CD4-positive, alpha-beta T cell (primary cell): ENCODE measurements at regions not wholly inside any gene's neighbourhood (a gene's known extent, or its start where the extent isn't known, plus 50 kb on each side); places are given as distances from the start of the nearest gene placed in this dataset.

Experiments used
- ATAC-seq: fragments of 200-7000 bp; cut with Tn5 transposase; one replicate; pipeline ENCODE4 v1.10.0; 2022; ENCODE audit warnings: mild to moderate bottlenecking; ENCODE audit not compliant: poor library complexity
- CTCF ChIA-PET: fragments of 350-600 bp; sonication (Branson Sonifier 250); formaldehyde crosslinking; loops from one replicate; lab custom pipeline; 2021; ENCODE audit warnings: antibody characterized with exemption, inconsistent platforms; lab: Charles Lee
- POLR2A ChIA-PET: fragments of 350-600 bp; sonication (Branson Sonifier 250); formaldehyde crosslinking; loops from one replicate; lab custom pipeline; 2021; ENCODE audit warnings: antibody characterized with exemption, inconsistent platforms; lab: Charles Lee
- DNase-seq, 14 experiments: peaks; one replicate each; pipeline ENCODE4 v3.0.0-alpha.2; 2013 to 2020; ENCODE audit warnings: mixed read lengths in 2 of 14
- H3K27ac ChIP-seq, 2 donors: one replicate each; pipeline versions ENCODE4 v1.5.1 to v1.7.0; 2013; ENCODE audit warnings: low read length in 2 of 2, low read depth in 1 of 2, mild to moderate bottlenecking in 1 of 2
- H3K27me3 ChIP-seq, 2 experiments: 1 replicate in 1 of 2; 2 replicates in 1 of 2; pipeline versions ENCODE4 v1.6.1 to v1.7.0; 2013; ENCODE audit warnings: low read length in 2 of 2, control low read depth in 1 of 2, mild to moderate bottlenecking in 1 of 2, moderate library complexity in 1 of 2; ENCODE audit not compliant: insufficient read depth in 2 of 2, control insufficient read depth in 1 of 2
- H3K36me3 ChIP-seq: one replicate; pipeline ENCODE4 v1.6.1; 2013; ENCODE audit warnings: low read length, control low read depth; ENCODE audit not compliant: insufficient read depth
- H3K4me1 ChIP-seq: one replicate; pipeline ENCODE4 v1.6.1; 2013; ENCODE audit warnings: low read length, control low read depth; ENCODE audit not compliant: insufficient read depth
- H3K4me3 ChIP-seq: one replicate; pipeline ENCODE4 v1.5.1; 2013; ENCODE audit warnings: mild to moderate bottlenecking, low read length, moderate library complexity
- H3K9me3 ChIP-seq, 2 experiments: 1 replicate in 1 of 2; 2 replicates in 1 of 2; pipeline versions ENCODE4 v1.6.1 to v1.7.0; 2013; ENCODE audit warnings: low read length in 2 of 2, mild to moderate bottlenecking in 2 of 2, control low read depth in 1 of 2, moderate library complexity in 1 of 2; ENCODE audit not compliant: control insufficient read depth in 1 of 2, insufficient read depth in 1 of 2
- H3K27ac Mint-ChIP-seq: one replicate; pipeline ENCODE4 v1.8.0; 2020; ENCODE audit warnings: mixed read lengths
- H3K27me3 Mint-ChIP-seq: one replicate; pipeline ENCODE4 v1.8.0; 2021; ENCODE audit warnings: mixed read lengths
- H3K36me3 Mint-ChIP-seq: one replicate; pipeline ENCODE4 v1.8.0; 2021; ENCODE audit warnings: low read depth, mixed read lengths
- H3K4me1 Mint-ChIP-seq: one replicate; pipeline ENCODE4 v1.8.0; 2021; ENCODE audit warnings: low read depth, mixed read lengths
- H3K4me3 Mint-ChIP-seq: one replicate; pipeline ENCODE4 v1.8.0; 2020; ENCODE audit warnings: mild to moderate bottlenecking, mixed read lengths
- H3K9me3 Mint-ChIP-seq: one replicate; pipeline ENCODE4 v1.8.0; 2020; ENCODE audit warnings: mixed read lengths
- intact Hi-C, 2 experiments: fragments of 100-400 bp; cut with DNase I in 1 of 2; cut with micrococcal nuclease in 1 of 2; formaldehyde crosslinking; loops; one replicate each; pipeline versions ENCODE4 v1.15.1 to v1.9.0; 2023 to 2025; cut with DNase I, micrococcal nuclease
- TF ChIP-seq, protein P1 (sequence below): fragments of 200-600 bp; IDR thresholded peaks from one replicate; pipeline ENCODE4 v1.8.0; 2022; ENCODE audit warnings: antibody characterized with exemption, mild to moderate bottlenecking

DNA sequence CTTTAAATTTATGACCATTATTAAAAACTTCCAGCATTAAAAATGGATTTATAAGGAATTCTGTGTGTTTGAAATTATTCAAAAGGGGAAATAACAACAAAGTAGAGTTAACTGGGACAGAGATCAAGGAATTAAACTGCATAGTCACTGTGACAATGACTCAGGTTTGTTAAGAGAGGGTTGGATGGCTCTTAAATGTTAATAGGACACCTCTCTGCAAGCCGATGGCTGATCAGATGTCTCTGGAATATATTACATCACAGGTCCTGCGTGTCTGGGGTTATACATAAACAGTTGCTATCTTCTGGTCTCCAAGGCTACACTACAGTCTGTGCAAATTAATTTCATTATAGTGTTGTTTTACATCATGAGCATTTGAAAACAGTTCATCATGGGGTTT lies 574.3 kb downstream of the COL12A1 start:
- POLR2A ChIA-PET = no interaction called here

DNA sequence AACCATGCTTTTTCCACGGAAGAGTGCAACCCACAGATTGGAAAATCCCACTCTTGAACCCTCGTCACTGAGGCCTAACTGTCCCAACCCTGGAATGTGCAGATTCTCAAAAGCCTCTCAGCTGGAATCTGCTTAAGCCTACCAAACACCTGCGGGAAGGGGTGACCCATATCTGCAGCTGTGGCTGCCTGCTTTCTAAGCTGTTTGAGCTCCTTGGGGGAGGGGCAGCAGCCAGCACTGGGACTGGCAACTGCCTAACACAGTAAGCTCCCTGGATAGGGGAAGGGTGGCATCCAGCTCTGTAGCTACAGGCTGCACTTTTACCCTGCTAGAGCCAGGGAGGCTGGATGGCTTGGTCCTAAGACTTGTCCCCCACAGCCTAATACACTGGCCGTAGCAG lies 579.6 kb downstream of the COL12A1 start:
- H3K4me3 Mint-ChIP-seq = no peak overlapping the region
- H3K27me3 Mint-ChIP-seq = no peaks in the 10 kb centered on the region
- CTCF ChIA-PET = no interaction called here
- intact Hi-C loops = no loop called here
- peaks cover 0 to 20% of the 10 kb centered on the region in 2 experiments for H3K9me3 ChIP-seq
- H3K9me3 Mint-ChIP-seq = peaks cover 9% of the 10 kb centered on the region
- no peak overlapping the region for H3K4me3 ChIP-seq
- H3K27ac Mint-ChIP-seq = no peak overlapping the region
- DNase-seq (no peak), ATAC-seq (no peak)
- H3K4me1 Mint-ChIP-seq = no peaks in the 10 kb centered on the region
- H3K4me1 ChIP-seq = no peaks in the 10 kb centered on the region
- no peaks in the 10 kb centered on the region for H3K27me3 ChIP-seq
- H3K27ac ChIP-seq = no peak overlapping the region
- no peaks in the 10 kb centered on the region for H3K36me3 ChIP-seq
- H3K36me3 Mint-ChIP-seq = no peaks in the 10 kb centered on the region
- POLR2A ChIA-PET = no interaction called here
- TF ChIP-seq, protein P1, sequence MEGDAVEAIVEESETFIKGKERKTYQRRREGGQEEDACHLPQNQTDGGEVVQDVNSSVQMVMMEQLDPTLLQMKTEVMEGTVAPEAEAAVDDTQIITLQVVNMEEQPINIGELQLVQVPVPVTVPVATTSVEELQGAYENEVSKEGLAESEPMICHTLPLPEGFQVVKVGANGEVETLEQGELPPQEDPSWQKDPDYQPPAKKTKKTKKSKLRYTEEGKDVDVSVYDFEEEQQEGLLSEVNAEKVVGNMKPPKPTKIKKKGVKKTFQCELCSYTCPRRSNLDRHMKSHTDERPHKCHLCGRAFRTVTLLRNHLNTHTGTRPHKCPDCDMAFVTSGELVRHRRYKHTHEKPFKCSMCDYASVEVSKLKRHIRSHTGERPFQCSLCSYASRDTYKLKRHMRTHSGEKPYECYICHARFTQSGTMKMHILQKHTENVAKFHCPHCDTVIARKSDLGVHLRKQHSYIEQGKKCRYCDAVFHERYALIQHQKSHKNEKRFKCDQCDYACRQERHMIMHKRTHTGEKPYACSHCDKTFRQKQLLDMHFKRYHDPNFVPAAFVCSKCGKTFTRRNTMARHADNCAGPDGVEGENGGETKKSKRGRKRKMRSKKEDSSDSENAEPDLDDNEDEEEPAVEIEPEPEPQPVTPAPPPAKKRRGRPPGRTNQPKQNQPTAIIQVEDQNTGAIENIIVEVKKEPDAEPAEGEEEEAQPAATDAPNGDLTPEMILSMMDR = no peak

More for the DNA sequence above, 574.3 kb downstream of the COL12A1 start:
- H3K36me3 ChIP-seq = no peaks in the 10 kb centered on the region
- no peak for DNase-seq
- no peaks in the 10 kb centered on the region for H3K27me3 Mint-ChIP-seq
- no peak overlapping the region for H3K27ac ChIP-seq
- intact Hi-C loops = no loop called here
- H3K4me3 ChIP-seq = no peak overlapping the region
- ATAC-seq = no peak
- H3K27ac Mint-ChIP-seq = no peak overlapping the region
- H3K4me3 Mint-ChIP-seq = no peak overlapping the region
- no peaks in the 10 kb centered on the region for H3K27me3 ChIP-seq
- no peaks in the 10 kb centered on the region for H3K36me3 Mint-ChIP-seq
- H3K4me1 Mint-ChIP-seq = no peaks in the 10 kb centered on the region
- CTCF ChIA-PET = no interaction called here
- TF ChIP-seq, protein P1 = no peak
- H3K9me3 Mint-ChIP-seq = peaks cover 5% of the 10 kb centered on the region
- no peaks in the 10 kb centered on the region for H3K4me1 ChIP-seq
- peaks cover 0 to 5% of the 10 kb centered on the region in 2 experiments for H3K9me3 ChIP-seq

DNA sequence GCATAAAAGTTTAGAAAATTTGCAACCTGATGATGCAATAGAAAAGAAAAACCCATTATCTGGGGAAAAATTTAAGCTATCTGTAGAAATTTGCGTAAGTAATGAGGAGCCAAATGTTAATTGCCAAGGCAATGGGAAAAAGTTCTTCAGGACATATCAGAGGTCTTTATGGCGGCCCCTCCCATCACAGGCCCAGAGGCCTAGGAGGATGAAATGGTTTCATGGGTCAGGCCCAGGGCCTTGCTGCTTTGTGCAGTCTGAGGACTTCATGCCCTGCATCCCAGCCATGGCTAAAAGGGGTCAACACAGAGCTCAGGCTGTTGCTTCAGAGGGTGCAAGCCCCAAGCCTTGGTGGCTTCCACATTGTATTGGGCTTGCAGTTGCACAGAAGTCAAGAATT lies 582.8 kb downstream of the COL12A1 start:
- Histone ChIP-seq H3K27me3 (no peaks in the 10 kb centered on the region), H3K4me1 (no peaks in the 10 kb centered on the region), H3K9me3 (peaks cover 0 to 20% of the 10 kb centered on the region in 2 experiments), H3K4me3 (no peak overlapping the region), H3K36me3 (no peaks in the 10 kb centered on the region), H3K27ac (no peak overlapping the region)
- no peak for DNase-seq
- ATAC-seq = no peak
- H3K36me3 Mint-ChIP-seq = no peaks in the 10 kb centered on the region
- ChIA-PET POLR2A (no interaction called here), CTCF (no interaction called here)
- TF ChIP-seq, protein P1 = no peak
- intact Hi-C loops = no loop called here
- no peaks in the 10 kb centered on the region for H3K27me3 Mint-ChIP-seq
- no peak overlapping the region for H3K4me3 Mint-ChIP-seq
- no peaks in the 10 kb centered on the region for H3K4me1 Mint-ChIP-seq
- no peak overlapping the region for H3K27ac Mint-ChIP-seq
- peaks cover 5% of the 10 kb centered on the region for H3K9me3 Mint-ChIP-seq
